AG04450 (cell line): ENCODE measurements at regions not wholly inside any gene's neighbourhood (a gene's known extent, or its start where the extent isn't known, plus 50 kb on each side); places are given as distances from the start of the nearest gene placed in this dataset. TPM values are rescaled to one million over a fixed set of nuclear protein-coding genes. Genes with fewer than 3 reads are reported as not detected.

Experiments
- CTCF ChIA-PET: fragments of 300-600, 350-600 bp; formaldehyde crosslinking; extraction: SDS; loops from one replicate; lab custom pipeline; 2022; ENCODE audit warnings: antibody characterized with exemption, inconsistent platforms; lab: Charles Lee
- POLR2A ChIA-PET: fragments of 350-600 bp; formaldehyde crosslinking; extraction: SDS; loops from one replicate; lab custom pipeline; 2021; ENCODE audit warnings: antibody characterized with exemption, inconsistent platforms; lab: Yijun Ruan, JAX
- DNase-seq: peaks from one replicate; pipeline ENCODE4 v3.0.0-alpha.2; 2011; ENCODE audit warnings: low read depth, low spot score
- H3K27ac ChIP-seq: one replicate; pipeline ENCODE4 v1.5.1; 2012; ENCODE audit warnings: low read depth, low read length, control low read depth
- H3K27me3 ChIP-seq: one replicate; pipeline ENCODE4 v1.6.0; 2012; ENCODE audit warnings: low read length; ENCODE audit not compliant: control insufficient read depth, insufficient read depth
- H3K4me3 ChIP-seq: 2 replicates; pipeline ENCODE4 v1.5.1; 2011; ENCODE audit warnings: mild to moderate bottlenecking, low read depth, low read length, control low read depth
- H3K9me3 ChIP-seq: 2 replicates; pipeline ENCODE4 v1.5.1; 2012; ENCODE audit warnings: low read length; ENCODE audit not compliant: control insufficient read depth, insufficient read depth
- CTCF ChIP-seq: IDR thresholded peaks from 2 replicates; pipeline ENCODE4 v1.5.1; 2011; ENCODE audit warnings: low read depth, low read length, control low read depth, inconsistent platforms
- small RNA-seq: library from RNA; depleted of rRNA; stranded (forward); fragments of <200 nt; gene quantifications from one replicate; pipeline ENCODE3, GENCODE V24; 2012; ENCODE audit warnings: low read depth; ENCODE audit not compliant: insufficient read length

- H3K9me3 ChIP-seq: peaks cover under 1% of the 10 kb centered on the region
- CTCF ChIA-PET: no interaction called here
- DNase-seq: no peak
- H3K27ac ChIP-seq: no peak overlapping the region
- peaks cover 4% of the 10 kb centered on the region for H3K27me3 ChIP-seq
- no peak overlapping the region for H3K4me3 ChIP-seq
- no peak for TF ChIP-seq CTCF
- POLR2A ChIA-PET: no interaction called here
Observed at GRCh38 chr22:47225080-47225930, 462.9 kb downstream of the TBC1D22A start.

Small RNA genes in the stretch of these regions (small RNA-seq; reads per million reads assigned to genes)
- gene MIR3201: not detected
- not detected for gene MIR3667
- gene MIR4535: not detected
